ENCODE measurements at regions not wholly inside any gene's neighbourhood (a gene's known extent, or its start where the extent isn't known, plus 50 kb on each side); places are given as distances from the start of the nearest gene placed in this dataset.
"Not testable (repeated sequence)": the region's sequence is repeated elsewhere in the genome, so short reads cannot be mapped to it uniquely, and the experiment has no call there.

- not testable (repeated sequence) for DNase-seq
Measured at GRCh38 chr6:11847068-11847467, 68.5 kb upstream of the ADTRP start.

DNA sequence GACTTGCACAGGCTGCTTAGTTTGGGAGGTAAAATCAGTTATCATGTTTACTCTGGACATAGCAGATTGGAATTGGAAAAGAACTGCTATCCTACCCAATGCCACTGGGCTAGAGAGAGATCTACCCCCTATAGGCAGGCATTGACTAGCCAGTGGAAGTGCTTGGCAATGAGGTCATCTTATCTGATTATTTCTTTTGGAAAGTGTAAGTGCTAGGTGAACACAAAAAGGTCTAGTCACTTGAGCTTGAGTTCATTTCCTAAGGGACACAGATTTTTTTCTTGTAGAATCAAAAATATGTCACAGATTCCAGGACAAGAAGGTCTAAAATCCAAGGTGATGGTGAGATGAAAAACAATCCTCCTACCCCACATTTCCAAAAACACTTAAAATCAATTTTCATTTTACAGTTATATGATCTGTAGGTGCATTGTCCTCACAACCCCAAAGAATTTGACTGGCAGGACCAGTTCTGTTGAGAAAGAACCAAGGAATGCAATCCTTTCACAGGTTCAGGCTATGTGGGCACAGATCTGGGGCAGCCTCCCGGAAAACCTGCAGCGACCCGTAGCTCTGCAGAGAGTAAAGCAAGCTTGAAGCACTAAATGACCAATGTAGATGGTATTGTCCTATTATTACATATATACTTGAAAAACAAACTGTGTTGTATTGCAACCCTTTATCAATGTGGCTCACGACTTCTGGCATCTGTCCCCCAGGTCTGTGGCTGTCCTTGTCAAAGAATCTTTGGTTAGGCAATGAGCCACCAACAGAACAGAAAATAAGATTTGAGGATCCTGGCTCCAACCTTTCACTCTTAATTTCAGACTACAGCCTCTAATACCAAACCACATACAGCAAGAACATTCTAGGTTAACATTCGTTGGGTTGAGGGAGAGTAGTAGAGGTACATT is 67.3 kb upstream of the ADTRP start:
- DNase-seq: no peak

DNA sequence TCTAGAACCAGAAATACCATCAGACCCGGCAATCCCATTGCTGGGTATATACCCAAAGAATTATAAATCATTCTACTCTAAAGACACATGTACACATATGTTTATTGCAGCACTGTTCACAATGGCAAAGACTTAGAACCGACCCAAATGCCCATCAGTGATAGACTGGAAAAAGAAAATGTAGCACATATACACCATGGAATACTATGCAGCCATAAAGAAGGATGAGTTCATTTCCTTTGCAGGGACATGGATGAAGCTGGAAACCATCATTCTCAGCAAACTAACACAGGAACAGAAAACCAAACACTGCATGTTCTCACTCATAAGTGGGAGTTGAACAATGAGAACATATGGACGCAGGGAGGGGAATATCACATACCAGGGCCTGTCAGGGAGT is 64.2 kb upstream of the ADTRP start:
- DNase-seq: not testable (repeated sequence)

DNA sequence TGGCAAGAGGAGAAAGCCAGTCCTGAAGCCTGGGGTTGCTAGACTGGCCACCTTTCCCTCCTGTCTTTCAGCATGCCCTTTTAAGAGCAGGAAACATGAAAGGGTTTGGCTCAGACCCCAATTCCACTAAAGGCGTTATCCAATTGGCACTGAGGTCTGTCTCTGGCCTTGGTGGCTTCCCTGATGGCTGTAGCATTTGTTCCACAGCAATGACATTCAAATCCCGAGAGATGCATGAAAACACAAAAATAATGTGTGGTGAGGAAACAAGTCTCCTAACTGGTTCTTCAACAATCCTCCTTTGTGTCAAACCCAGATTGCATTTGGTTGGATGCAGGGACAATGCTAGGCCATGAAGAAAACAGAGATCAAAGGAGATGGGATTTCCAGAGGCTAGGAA is 56.5 kb upstream of the ADTRP start:
- DNase-seq: no peak

- DNase-seq: no peak
Measured at GRCh38 chr6:11833626-11834592, 55.3 kb upstream of the ADTRP start.

DNA sequence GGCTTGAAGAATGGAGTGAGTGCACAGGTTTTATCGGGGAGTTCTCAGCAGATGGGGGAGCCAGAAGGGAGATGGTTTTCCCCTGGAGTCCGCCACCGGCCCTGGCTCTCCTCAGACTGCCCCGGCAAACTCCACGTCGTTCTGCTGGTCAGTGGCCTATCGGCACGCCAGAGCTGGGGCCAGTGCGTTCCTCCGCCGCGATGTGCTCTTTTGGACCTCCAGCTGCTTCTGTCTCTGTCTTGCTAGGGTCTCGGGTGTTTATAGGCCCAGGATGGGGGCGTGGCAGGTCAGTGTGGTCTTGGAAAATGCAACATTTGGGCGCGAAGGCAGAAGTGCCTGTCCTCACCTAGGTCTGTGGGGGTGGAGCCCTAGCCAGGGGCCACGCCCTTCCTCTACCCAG is 53.0 kb upstream of the ADTRP start:
- DNase-seq: no peak

DNA sequence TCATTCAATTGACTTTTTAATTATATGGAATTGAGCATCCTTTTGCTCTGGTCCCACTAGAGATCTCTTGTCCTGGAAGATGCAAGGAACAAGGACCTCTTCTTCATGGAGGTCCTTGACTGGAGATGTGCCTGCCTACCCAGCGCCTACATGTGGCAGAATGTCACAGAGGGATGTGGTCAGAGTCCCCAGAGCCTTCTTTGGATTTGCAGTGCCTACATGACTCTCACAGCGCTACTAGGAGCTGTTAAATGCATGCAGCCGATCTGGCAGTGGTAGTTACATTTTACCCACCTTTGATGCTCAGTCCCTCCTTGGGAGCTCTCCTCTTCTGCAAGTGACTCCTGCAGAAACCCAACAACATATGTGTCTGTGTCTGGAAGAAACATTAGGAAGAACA is 51.9 kb upstream of the ADTRP start:
- no peak for DNase-seq

DNA sequence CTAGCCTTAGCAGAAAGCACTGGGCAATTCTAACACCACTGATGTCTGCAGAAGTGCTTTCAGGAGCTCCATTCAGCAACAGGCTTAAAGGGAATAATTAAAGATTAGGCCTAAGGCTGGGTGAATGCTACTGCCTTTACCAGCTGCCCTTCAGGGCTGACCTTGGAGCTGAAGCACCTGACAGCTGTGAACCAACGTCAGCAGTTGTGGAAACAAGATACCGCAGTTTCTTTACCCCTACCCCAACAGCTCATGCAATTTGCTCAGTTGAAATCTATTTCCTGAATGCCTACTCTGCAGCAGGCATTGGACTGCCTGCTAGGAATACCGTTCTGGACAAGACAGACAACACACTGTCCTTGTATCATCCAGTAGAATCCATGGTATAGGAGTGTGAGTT is 51.5 kb upstream of the ADTRP start:
- no peak for DNase-seq

GRCh38 chr6:11828262-11828870 is 49.8 kb upstream of the ADTRP start:
- no peak for DNase-seq

All from fibroblast of upper back skin (primary cell).